ENCODE measurements at regions not wholly inside any gene's neighbourhood (a gene's known extent, or its start where the extent isn't known, plus 50 kb on each side); places are given as distances from the start of the nearest gene placed in this dataset.

- TF ChIP-seq CTCF (IDR thresholded peaks at IDR 0.05) (no peak), POLR2A (IDR thresholded peaks at IDR 0.05) (no peak), POLR2AphosphoS5 (IDR thresholded peaks at IDR 0.05) (no peak), EP300 (IDR thresholded peaks at IDR 0.05) (no peak)
Observed at GRCh38 chr3:4029135-4029534, 229.9 kb downstream of the LRRN1 start.
